ENCODE measurements at regions not wholly inside any gene's neighbourhood (a gene's known extent, or its start where the extent isn't known, plus 50 kb on each side); places are given as distances from the start of the nearest gene placed in this dataset.

GRCh38 chr11:44430140-44430539 lies 120.2 kb upstream of the ALX4 start:
- no peak for TF ChIP-seq CTCF (IDR thresholded peaks at IDR 0.05; ENCODE audit: borderline replicate concordance, extremely low read depth, low read length, poor library complexity, severe bottlenecking)
- TF ChIP-seq EZH2 (IDR thresholded peaks at IDR 0.05; ENCODE audit: borderline replicate concordance, low read depth, low read length, severe bottlenecking) = no peak
